ENCODE measurements at regions not wholly inside any gene's neighbourhood (a gene's known extent, or its start where the extent isn't known, plus 50 kb on each side); places are given as distances from the start of the nearest gene placed in this dataset.

DNA sequence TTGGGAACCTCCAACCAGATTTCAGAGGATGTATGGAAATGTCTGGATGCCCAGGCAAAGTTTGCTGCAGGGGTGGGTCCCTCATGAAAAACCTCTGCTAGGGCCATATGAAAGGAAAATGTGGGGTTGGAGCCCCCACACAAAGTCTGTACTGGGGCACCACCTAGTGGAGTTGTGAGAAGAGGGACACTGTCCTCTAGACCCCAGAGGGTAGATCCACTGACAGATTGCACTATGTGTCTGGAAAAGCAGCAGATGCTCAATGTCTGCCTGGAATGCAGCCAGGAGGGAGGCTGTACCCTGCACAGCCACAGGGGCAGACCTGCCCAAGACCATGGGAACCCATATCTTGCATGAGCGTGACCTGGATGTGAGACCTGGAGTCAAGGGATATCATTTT is 573.7 kb upstream of the NXPH2 start:
- FAIRE-seq: no peak
- H3K36me3 ChIP-seq (ENCODE audit: control insufficient read depth, insufficient read depth, low read length): no peaks in the 10 kb centered on the region

DNA sequence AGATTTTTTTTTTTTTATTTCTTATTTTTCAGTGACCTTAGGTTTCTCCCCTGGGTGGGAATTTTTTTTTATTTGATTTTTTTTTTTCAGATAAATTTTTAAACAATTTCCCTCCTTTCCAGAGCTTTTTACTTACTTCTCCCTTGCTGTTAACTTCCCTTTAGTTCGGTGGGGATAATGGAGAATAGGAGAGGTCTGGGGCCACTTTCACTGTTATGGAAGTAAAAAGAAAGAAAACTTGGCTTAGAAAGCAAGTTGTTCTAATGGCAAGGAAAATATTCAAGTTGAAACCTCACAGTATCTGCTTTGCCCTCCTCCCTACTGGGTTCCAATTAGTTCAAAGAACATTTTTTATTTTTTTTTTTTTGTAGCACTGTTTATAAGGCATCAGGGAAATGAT is 537.1 kb upstream of the NXPH2 start:
- FAIRE-seq (no peak), DNase-seq (ENCODE audit: low read depth) (no peak)
- Histone ChIP-seq H3K27me3 (ENCODE audit: control insufficient read depth, insufficient read depth, low read length) (no peaks in the 10 kb centered on the region), H3K36me3 (ENCODE audit: control insufficient read depth, insufficient read depth, low read length) (no peaks in the 10 kb centered on the region), H3K4me3 (ENCODE audit: low read depth, low read length) (no peak overlapping the region)
- TF ChIP-seq, protein P1, sequence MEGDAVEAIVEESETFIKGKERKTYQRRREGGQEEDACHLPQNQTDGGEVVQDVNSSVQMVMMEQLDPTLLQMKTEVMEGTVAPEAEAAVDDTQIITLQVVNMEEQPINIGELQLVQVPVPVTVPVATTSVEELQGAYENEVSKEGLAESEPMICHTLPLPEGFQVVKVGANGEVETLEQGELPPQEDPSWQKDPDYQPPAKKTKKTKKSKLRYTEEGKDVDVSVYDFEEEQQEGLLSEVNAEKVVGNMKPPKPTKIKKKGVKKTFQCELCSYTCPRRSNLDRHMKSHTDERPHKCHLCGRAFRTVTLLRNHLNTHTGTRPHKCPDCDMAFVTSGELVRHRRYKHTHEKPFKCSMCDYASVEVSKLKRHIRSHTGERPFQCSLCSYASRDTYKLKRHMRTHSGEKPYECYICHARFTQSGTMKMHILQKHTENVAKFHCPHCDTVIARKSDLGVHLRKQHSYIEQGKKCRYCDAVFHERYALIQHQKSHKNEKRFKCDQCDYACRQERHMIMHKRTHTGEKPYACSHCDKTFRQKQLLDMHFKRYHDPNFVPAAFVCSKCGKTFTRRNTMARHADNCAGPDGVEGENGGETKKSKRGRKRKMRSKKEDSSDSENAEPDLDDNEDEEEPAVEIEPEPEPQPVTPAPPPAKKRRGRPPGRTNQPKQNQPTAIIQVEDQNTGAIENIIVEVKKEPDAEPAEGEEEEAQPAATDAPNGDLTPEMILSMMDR (IDR thresholded peaks at IDR 0.05; ENCODE audit: insufficient read depth, low read length, severe bottlenecking): no peak

More for the DNA sequence above, 573.7 kb upstream of the NXPH2 start:
- TF ChIP-seq, protein P1 (IDR thresholded peaks at IDR 0.05; ENCODE audit: insufficient read depth, low read length, severe bottlenecking): no peak
- no peak for DNase-seq (ENCODE audit: low read depth)
- no peak overlapping the region for H3K4me3 ChIP-seq (ENCODE audit: low read depth, low read length)
- no peaks in the 10 kb centered on the region for H3K27me3 ChIP-seq (ENCODE audit: control insufficient read depth, insufficient read depth, low read length)

DNA sequence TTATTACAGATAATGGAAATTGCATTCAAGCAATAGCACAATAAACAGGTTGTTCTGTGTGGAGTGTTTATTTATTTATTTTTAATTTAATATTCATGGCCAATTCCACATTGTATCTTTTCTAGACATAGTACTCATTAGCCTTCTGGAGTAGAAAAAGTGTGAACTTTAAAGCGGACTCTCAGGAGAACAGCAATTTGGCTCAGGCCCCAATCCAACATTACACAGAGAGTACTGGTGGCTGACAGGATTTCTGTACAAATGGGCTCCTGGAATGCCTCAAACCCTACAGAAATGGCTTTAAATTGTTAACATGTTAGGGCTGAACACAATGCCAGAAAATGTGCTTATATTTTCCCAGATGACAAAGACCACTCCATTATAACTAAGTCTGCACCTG is 533.9 kb upstream of the NXPH2 start:
- DNase-seq (ENCODE audit: low read depth): no peak
- FAIRE-seq: no peak
- Histone ChIP-seq H3K4me3 (ENCODE audit: low read depth, low read length) (no peak overlapping the region), H3K36me3 (ENCODE audit: control insufficient read depth, insufficient read depth, low read length) (no peaks in the 10 kb centered on the region), H3K27me3 (ENCODE audit: control insufficient read depth, insufficient read depth, low read length) (no peaks in the 10 kb centered on the region)
- TF ChIP-seq, protein P1 (IDR thresholded peaks at IDR 0.05; ENCODE audit: insufficient read depth, low read length, severe bottlenecking): no peak

DNA sequence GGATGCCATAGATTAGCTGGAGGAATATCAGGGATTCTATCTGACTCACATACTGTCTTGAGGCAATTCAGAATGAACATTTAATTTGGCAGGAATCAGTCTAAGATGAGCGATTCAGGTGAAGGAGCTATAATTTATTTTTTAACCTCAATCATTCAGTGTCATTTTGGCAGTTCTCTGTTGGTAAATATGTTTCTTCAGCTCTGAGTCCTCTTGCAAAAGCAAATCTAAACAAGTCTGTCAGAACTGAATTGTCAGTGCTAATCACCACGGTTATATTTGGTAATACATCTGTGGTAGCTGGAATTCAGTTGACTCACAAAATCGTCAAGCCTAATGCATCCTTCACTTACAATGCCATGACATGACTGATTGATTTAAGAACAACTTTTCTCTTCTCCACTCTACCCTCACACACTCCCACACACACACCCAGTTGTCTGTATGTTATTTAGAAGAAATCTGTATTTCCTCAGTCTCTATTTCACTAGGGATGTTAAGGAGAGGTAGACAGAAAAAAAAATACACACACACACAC is 516.6 kb upstream of the NXPH2 start:
- H3K27me3 ChIP-seq (ENCODE audit: control insufficient read depth, insufficient read depth, low read length): no peaks in the 10 kb centered on the region
- H3K4me3 ChIP-seq (ENCODE audit: low read depth, low read length): no peak overlapping the region
- peak; percentile 40 for DNase-seq (ENCODE audit: low read depth)
- FAIRE-seq: no peak
- TF ChIP-seq, protein P1 (IDR thresholded peaks at IDR 0.05; ENCODE audit: insufficient read depth, low read length, severe bottlenecking): no peak
- no peaks in the 10 kb centered on the region for H3K36me3 ChIP-seq (ENCODE audit: control insufficient read depth, insufficient read depth, low read length)

DNA sequence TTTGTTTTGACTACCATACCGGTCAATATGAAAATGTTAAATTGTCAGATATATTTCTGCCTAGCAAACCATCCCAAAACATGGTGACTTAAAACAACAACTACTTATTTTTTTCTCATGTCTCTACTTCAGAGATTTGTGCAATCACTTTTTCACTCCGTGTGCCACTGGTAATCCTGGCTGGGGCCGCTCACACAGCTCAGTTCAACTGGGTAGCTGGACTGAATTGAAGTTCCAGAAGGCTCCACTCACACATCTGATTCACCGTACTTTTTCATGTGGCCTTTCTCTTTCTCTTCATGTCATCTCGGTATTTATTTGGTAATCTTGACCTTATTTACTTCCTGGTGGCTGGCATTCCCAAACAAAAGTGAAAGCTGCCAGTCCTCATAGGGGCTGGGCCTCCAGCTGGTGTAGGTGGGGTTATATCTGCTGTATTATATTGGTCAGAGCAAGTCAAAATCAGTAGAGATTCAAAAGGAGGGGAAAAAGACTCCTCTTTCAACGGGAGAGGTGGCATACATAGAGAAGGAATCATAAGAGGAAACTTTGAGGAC is 513.9 kb upstream of the NXPH2 start:
- no peak for DNase-seq (ENCODE audit: low read depth)
- TF ChIP-seq, protein P1 (IDR thresholded peaks at IDR 0.05; ENCODE audit: insufficient read depth, low read length, severe bottlenecking): no peak
- Histone ChIP-seq H3K36me3 (ENCODE audit: control insufficient read depth, insufficient read depth, low read length) (no peaks in the 10 kb centered on the region), H3K4me3 (ENCODE audit: low read depth, low read length) (no peak overlapping the region), H3K27me3 (ENCODE audit: control insufficient read depth, insufficient read depth, low read length) (no peaks in the 10 kb centered on the region)
- no peak for FAIRE-seq

DNA sequence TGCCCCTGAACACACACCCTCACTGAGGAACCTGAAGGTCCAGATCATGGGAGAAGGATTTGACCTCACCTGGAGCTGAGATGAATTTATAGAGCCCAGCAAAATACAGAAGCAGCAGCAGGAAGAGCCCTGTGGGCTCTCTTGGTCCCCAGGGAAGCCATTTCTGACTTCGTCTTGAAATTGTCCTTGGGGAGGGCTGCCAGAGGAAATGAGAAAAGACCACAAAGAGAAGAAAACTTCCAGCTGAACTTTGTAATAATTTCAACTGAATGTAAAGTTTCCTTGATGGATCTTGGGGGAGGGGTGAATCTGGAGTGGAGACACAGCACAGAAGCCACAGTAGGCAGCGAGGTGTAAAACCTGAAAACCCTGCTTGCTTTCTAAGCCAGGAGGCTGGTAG is 500.9 kb upstream of the NXPH2 start:
- no peak for FAIRE-seq
- H3K36me3 ChIP-seq (ENCODE audit: control insufficient read depth, insufficient read depth, low read length): no peaks in the 10 kb centered on the region
- TF ChIP-seq, protein P1 (IDR thresholded peaks at IDR 0.05; ENCODE audit: insufficient read depth, low read length, severe bottlenecking): no peak
- no peak overlapping the region for H3K4me3 ChIP-seq (ENCODE audit: low read depth, low read length)
- DNase-seq (ENCODE audit: low read depth): no peak
- no peaks in the 10 kb centered on the region for H3K27me3 ChIP-seq (ENCODE audit: control insufficient read depth, insufficient read depth, low read length)
